OCI-LY1 (cell line): ENCODE measurements at regions not wholly inside any gene's neighbourhood (a gene's known extent, or its start where the extent isn't known, plus 50 kb on each side); places are given as distances from the start of the nearest gene placed in this dataset.

Experiments used
- EZH2 ChIP-seq: fragments of 200-600 bp; sonication (generic), shearing (Covaris generic); IDR thresholded peaks from 2 replicates; pipeline ENCODE4 v1.8.0; 2017; ENCODE audit warnings: borderline replicate concordance, mixed run types, mild to moderate bottlenecking, antibody characterized with exemption, low read length, moderate library complexity, mixed read lengths
- TF ChIP-seq, protein P1 (sequence below): fragments of 200-600 bp; sonication (generic), shearing (Covaris generic); IDR thresholded peaks from 2 replicates; pipeline ENCODE4 v1.5.1; 2017; ENCODE audit warnings: mild to moderate bottlenecking, antibody characterized with exemption, low read length, moderate library complexity, mixed read lengths

DNA sequence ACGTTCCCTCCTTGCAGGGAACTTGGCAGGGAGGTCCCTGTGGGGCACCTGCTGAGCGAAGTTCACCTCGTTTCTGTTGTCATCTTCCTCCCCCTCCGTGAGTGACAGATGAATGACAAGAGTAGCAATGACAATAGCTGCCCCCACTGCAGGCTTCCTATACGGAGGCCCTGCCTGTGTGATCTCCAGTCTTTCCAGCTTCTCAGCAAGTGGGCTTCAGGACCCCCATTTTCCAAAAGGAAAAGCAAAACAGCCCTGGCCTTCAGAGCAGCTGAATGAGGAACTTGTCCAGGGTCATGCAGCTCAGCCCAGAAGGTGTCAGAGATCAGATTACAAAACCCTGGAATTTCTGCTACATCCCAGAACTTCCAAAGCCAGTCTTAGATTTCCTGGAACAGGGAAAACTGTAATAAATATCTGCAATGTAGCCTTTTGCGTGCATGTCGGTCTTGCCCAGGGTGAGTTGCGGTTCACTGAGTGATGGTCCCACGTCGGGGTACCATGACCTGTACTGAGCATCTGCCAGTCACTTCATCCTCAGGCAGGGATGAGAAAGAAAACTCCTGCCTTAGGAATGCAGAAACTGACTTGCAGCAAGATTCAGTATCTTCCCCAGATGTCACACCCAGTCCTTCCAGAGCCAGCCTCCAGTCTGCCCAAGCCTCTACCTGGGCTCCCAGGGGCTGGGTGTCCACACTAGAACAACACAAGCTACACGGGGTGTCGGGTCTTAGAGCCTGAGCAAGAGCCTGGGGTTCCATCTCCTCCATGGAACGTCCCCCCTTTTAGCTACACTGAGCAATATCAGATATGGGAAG is 1457.0 kb downstream of the BRD1 start:
- TF ChIP-seq, protein P1, sequence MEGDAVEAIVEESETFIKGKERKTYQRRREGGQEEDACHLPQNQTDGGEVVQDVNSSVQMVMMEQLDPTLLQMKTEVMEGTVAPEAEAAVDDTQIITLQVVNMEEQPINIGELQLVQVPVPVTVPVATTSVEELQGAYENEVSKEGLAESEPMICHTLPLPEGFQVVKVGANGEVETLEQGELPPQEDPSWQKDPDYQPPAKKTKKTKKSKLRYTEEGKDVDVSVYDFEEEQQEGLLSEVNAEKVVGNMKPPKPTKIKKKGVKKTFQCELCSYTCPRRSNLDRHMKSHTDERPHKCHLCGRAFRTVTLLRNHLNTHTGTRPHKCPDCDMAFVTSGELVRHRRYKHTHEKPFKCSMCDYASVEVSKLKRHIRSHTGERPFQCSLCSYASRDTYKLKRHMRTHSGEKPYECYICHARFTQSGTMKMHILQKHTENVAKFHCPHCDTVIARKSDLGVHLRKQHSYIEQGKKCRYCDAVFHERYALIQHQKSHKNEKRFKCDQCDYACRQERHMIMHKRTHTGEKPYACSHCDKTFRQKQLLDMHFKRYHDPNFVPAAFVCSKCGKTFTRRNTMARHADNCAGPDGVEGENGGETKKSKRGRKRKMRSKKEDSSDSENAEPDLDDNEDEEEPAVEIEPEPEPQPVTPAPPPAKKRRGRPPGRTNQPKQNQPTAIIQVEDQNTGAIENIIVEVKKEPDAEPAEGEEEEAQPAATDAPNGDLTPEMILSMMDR = no peak
- no peak for TF ChIP-seq EZH2
